Endothelial cell of umbilical vein (primary cell): ENCODE measurements at regions not wholly inside any gene's neighbourhood (a gene's known extent, or its start where the extent isn't known, plus 50 kb on each side); places are given as distances from the start of the nearest gene placed in this dataset.

Experiments used
- BruUV-seq: library from RNA; stranded (reverse); fragments of 400-500 nt; replicated peaks from 2 replicates; lab custom pipeline; 2021; lab: Mats Ljungman, UMichigan
- CTCF ChIA-PET: fragments of 300-600, 350-600 bp; sonication (Branson Sonifier 250); formaldehyde crosslinking; loops from one replicate; lab custom pipeline; 2021; ENCODE audit warnings: antibody characterized with exemption, inconsistent platforms; lab: Charles Lee
- POLR2A ChIA-PET: fragments of 300-600, 350-600 bp; sonication (Branson Sonifier 250); formaldehyde crosslinking; loops from one replicate; lab custom pipeline; 2021; ENCODE audit warnings: antibody characterized with exemption, inconsistent platforms; lab: Charles Lee
- DNase-seq: peaks from one replicate; pipeline ENCODE4 v3.0.0-alpha.2; 2011; ENCODE audit warnings: low read depth, low spot score
- FAIRE-seq: peaks from 2 replicates; lab custom pipeline; 2011; peaks lifted over from hg19 to GRCh38; lab: Jason Lieb, UNC
- H2AFZ ChIP-seq: 2 replicates; pipeline ENCODE4 v1.6.0; 2012; ENCODE audit warnings: low read depth, low read length, control low read depth, inconsistent platforms
- H3K27ac ChIP-seq: 2 replicates; pipeline ENCODE4 v1.5.1; 2011; ENCODE audit warnings: low read depth, mild to moderate bottlenecking, control low read depth, low read length, moderate library complexity; ENCODE audit not compliant: insufficient read depth
- H3K27me3 ChIP-seq, 2 experiments: 2 replicates each; pipeline versions ENCODE4 v1.6.0 to v1.6.1; 2011; ENCODE audit warnings: low read length in 2 of 2, mixed read lengths in 1 of 2; ENCODE audit not compliant: control insufficient read depth in 2 of 2, insufficient read depth in 2 of 2
- H3K36me3 ChIP-seq, 2 experiments: 2 replicates in 1 of 2; 3 replicates in 1 of 2; pipeline ENCODE4 v1.5.1; 2011; ENCODE audit warnings: low read length in 2 of 2, mild to moderate bottlenecking in 1 of 2, moderate library complexity in 1 of 2; ENCODE audit not compliant: control insufficient read depth in 2 of 2, insufficient read depth in 2 of 2; ENCODE audit errors: extremely low read depth in 1 of 2
- H3K4me1 ChIP-seq: 3 replicates; pipeline ENCODE4 v1.5.1; 2011; ENCODE audit warnings: mild to moderate bottlenecking, low read length; ENCODE audit not compliant: control insufficient read depth, insufficient read depth; ENCODE audit errors: extremely low read depth
- H3K4me2 ChIP-seq: 2 replicates; pipeline ENCODE4 v1.6.1; 2011; ENCODE audit warnings: low read length, control low read depth, mixed read lengths; ENCODE audit not compliant: insufficient read depth
- H3K4me3 ChIP-seq, 3 experiments: fragments of 200-600 bp in 1 of 3; sonication (generic), shearing (Covaris generic) in 1 of 3; replicated peaks in 1 of 3; 2 replicates each; pipeline ENCODE4 v1.5.1; 2011 to 2016; ENCODE audit warnings: control low read depth in 3 of 3, low read length in 3 of 3, mild to moderate bottlenecking in 2 of 3, inconsistent platforms in 1 of 3, low read depth in 1 of 3, moderate library complexity in 1 of 3; ENCODE audit not compliant: insufficient read depth in 1 of 3
- H3K79me2 ChIP-seq: 2 replicates; pipeline ENCODE4 v1.6.0; 2012; ENCODE audit warnings: low read length, inconsistent platforms; ENCODE audit not compliant: control insufficient read depth, insufficient read depth
- H3K9ac ChIP-seq: replicated peaks from 2 replicates; pipeline ENCODE3; 2011; ENCODE audit warnings: low read length, control low read depth; ENCODE audit not compliant: insufficient read depth; ENCODE audit errors: extremely low read depth
- H3K9me1 ChIP-seq: replicated peaks from 3 replicates; pipeline ENCODE4 v1.6.0; 2011; ENCODE audit warnings: mild to moderate bottlenecking, low read length; ENCODE audit not compliant: control insufficient read depth, insufficient read depth; ENCODE audit errors: extremely low read depth
- H3K9me3 ChIP-seq: replicated peaks from 2 replicates; pipeline ENCODE4 v1.5.1; 2012; ENCODE audit warnings: low read length, inconsistent platforms; ENCODE audit not compliant: control insufficient read depth, insufficient read depth
- H4K20me1 ChIP-seq: replicated peaks from 2 replicates; pipeline ENCODE3; 2011; ENCODE audit warnings: mild to moderate bottlenecking, low read length; ENCODE audit not compliant: control insufficient read depth, insufficient read depth; ENCODE audit errors: extremely low read depth
- CTCF ChIP-seq, 2 donors: IDR thresholded peaks; 1 replicate in 1 of 2; 2 replicates in 1 of 2; pipeline ENCODE4 v1.5.1; 2011; ENCODE audit warnings: low read length in 2 of 2, mild to moderate bottlenecking in 2 of 2, moderate library complexity in 2 of 2, control low read depth in 1 of 2, inconsistent platforms in 1 of 2, low read depth in 1 of 2; ENCODE audit not compliant: insufficient read depth in 1 of 2; ENCODE audit errors: extremely low read depth in 1 of 2
- EZH2 ChIP-seq: IDR thresholded peaks from 2 replicates; pipeline ENCODE4 v1.6.1; 2012; ENCODE audit warnings: borderline replicate concordance, low read depth, mild to moderate bottlenecking, moderate library complexity, low read length, inconsistent platforms; ENCODE audit not compliant: severe bottlenecking
- FOS ChIP-seq: IDR thresholded peaks from 2 replicates; pipeline ENCODE4 v1.6.1; 2011; ENCODE audit warnings: mild to moderate bottlenecking, low read length, moderate library complexity, borderline replicate concordance; ENCODE audit not compliant: insufficient read depth
- GATA2 ChIP-seq: IDR thresholded peaks from 2 replicates; pipeline ENCODE4 v1.7.0; 2011; ENCODE audit warnings: low read depth, mild to moderate bottlenecking, moderate library complexity, mixed read lengths, low read length; ENCODE audit not compliant: insufficient read length, insufficient read depth
- JUN ChIP-seq: IDR thresholded peaks from 2 replicates; pipeline ENCODE4 v1.6.1; 2011; ENCODE audit warnings: borderline replicate concordance, low read depth; ENCODE audit not compliant: insufficient read length, insufficient read depth
- MYC ChIP-seq: IDR thresholded peaks from one replicate; pipeline ENCODE4 v1.6.1; 2011; ENCODE audit warnings: mild to moderate bottlenecking, low read depth, low read length
- POLR2A ChIP-seq: IDR thresholded peaks from 2 replicates; pipeline ENCODE4 v1.6.1; 2012; ENCODE audit warnings: low read depth, mild to moderate bottlenecking, control low read depth, low read length
- POLR2AphosphoS5 ChIP-seq: IDR thresholded peaks from 2 replicates; pipeline ENCODE4 v1.6.1; 2012; ENCODE audit warnings: low read depth, mild to moderate bottlenecking, control low read depth, low read length, moderate library complexity; ENCODE audit not compliant: insufficient read depth
- dilution Hi-C: fragments of 300-500 bp; cut with MboI; formaldehyde crosslinking; loops from one replicate; pipeline ENCODE4 v1.15.0; 2019; ENCODE audit warnings: low sequenced_read_pairs; ENCODE audit not compliant: extremely low pct_ligation_motif_present
- intact Hi-C: fragments of 100-400 bp; cut with micrococcal nuclease; formaldehyde crosslinking; loops from one replicate; pipeline ENCODE4 v1.10.0; 2022
- TF ChIP-seq, protein P1 (sequence below): IDR thresholded peaks from 2 replicates; pipeline ENCODE4 v1.6.1; 2011; ENCODE audit not compliant: insufficient read depth, insufficient read length

GRCh38 chr18:71878226-71878625 lies 665.9 kb downstream of the CBLN2 start:
- H3K4me3 ChIP-seq, result no peak overlapping the region
- no peak for TF ChIP-seq FOS
- no peak for TF ChIP-seq EZH2
- TF ChIP-seq, protein P1, sequence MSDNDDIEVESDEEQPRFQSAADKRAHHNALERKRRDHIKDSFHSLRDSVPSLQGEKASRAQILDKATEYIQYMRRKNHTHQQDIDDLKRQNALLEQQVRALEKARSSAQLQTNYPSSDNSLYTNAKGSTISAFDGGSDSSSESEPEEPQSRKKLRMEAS, result no peak
- no peak for TF ChIP-seq JUN
- TF ChIP-seq GATA2, result no peak
- no peak for TF ChIP-seq MYC
- no peak for TF ChIP-seq POLR2AphosphoS5
- TF ChIP-seq CTCF (IDR thresholded peaks at IDR 0.05; ENCODE audit: extremely low read depth in 1 of 2, insufficient read depth in 1 of 2, low read depth in 1 of 2, low read length in 2 of 2), result no peak
- no peak for TF ChIP-seq POLR2A
- H3K4me1 ChIP-seq, result no peaks in the 10 kb centered on the region
- no peaks in the 10 kb centered on the region for H3K27me3 ChIP-seq
- no peak overlapping the region for H3K9ac ChIP-seq
- no peaks in the 10 kb centered on the region for H3K36me3 ChIP-seq
- H3K9me3 ChIP-seq, result peaks cover 1% of the 10 kb centered on the region
- DNase-seq, result no peak
- no peaks in the 10 kb centered on the region for H4K20me1 ChIP-seq
- no peak for FAIRE-seq
- H3K27ac ChIP-seq, result no peak overlapping the region
- dilution Hi-C loops, result no loop called here
- no TSS peak for BruUV-seq
- H2AFZ ChIP-seq, result no peak overlapping the region
- intact Hi-C loops, result no loop called here
- ChIA-PET CTCF (no interaction called here), POLR2A (no interaction called here)
- no peaks in the 10 kb centered on the region for H3K9me1 ChIP-seq
- H3K4me2 ChIP-seq, result no peak overlapping the region
- H3K79me2 ChIP-seq, result no peaks in the 10 kb centered on the region
